ENCODE measurements at regions not wholly inside any gene's neighbourhood (a gene's known extent, or its start where the extent isn't known, plus 50 kb on each side); places are given as distances from the start of the nearest gene placed in this dataset.

DNA sequence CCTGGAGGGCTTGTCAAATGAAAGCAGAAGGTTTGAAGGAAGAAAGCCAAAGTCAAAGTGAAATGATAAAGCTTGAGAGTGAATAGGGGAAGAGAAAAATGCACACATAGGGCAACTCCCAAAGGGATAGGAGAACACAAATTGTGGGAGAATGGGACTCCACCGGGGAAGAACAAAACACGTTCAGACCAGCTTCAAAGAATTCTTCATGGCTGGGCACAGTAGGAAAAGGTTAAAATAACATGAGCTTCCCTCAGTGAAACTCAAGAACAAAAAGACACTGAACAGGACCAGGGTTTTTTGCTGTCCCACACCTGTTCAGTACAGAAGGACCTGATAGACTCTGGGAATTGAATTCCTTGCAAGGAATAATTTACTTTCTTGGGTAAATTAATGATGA lies 123.1 kb upstream of the NCKAP5 start:
- TF ChIP-seq, protein P1, sequence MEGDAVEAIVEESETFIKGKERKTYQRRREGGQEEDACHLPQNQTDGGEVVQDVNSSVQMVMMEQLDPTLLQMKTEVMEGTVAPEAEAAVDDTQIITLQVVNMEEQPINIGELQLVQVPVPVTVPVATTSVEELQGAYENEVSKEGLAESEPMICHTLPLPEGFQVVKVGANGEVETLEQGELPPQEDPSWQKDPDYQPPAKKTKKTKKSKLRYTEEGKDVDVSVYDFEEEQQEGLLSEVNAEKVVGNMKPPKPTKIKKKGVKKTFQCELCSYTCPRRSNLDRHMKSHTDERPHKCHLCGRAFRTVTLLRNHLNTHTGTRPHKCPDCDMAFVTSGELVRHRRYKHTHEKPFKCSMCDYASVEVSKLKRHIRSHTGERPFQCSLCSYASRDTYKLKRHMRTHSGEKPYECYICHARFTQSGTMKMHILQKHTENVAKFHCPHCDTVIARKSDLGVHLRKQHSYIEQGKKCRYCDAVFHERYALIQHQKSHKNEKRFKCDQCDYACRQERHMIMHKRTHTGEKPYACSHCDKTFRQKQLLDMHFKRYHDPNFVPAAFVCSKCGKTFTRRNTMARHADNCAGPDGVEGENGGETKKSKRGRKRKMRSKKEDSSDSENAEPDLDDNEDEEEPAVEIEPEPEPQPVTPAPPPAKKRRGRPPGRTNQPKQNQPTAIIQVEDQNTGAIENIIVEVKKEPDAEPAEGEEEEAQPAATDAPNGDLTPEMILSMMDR (IDR thresholded peaks at IDR 0.05): no peak
- ChIA-PET POLR2A (no interaction called here), CTCF (no interaction called here)
- no peaks in the 10 kb centered on the region for H3K36me3 Mint-ChIP-seq (ENCODE audit: low read depth)
- H3K9me3 Mint-ChIP-seq: no peaks in the 10 kb centered on the region
- no peak for DNase-seq
- ATAC-seq (ENCODE audit: low read depth): no peak
- no peaks in the 10 kb centered on the region for H3K4me1 Mint-ChIP-seq
- H3K27me3 Mint-ChIP-seq: no peaks in the 10 kb centered on the region
- H3K27ac Mint-ChIP-seq: no peak overlapping the region
- no peak overlapping the region for H3K4me3 Mint-ChIP-seq
- intact Hi-C loops (cut with micrococcal nuclease): no loop called here

DNA sequence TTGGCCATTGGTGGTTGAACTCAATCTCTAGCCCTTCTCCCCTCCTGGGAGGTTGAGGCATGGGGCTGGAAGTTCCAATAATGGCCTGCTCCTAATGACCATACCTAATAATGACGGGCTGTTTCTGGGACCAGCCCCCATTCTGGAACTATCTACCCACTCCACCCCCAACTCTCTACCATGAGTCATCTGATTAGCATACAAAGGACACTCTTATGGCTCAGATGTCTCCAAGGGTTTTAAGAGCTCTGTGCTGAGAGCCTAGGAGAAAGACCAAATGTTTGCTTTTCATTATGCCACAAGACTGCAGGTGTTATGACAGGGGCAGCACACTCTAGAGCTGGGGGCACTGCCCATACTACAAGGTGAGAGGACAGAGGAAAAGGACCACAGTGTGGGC lies 137.0 kb upstream of the NCKAP5 start:
- ChIA-PET POLR2A (no interaction called here), CTCF (no interaction called here)
- Mint-ChIP-seq H3K36me3 (ENCODE audit: low read depth) (no peaks in the 10 kb centered on the region), H3K4me3 (no peak overlapping the region), H3K4me1 (no peaks in the 10 kb centered on the region), H3K27me3 (no peaks in the 10 kb centered on the region), H3K9me3 (peaks cover 4% of the 10 kb centered on the region), H3K27ac (no peak overlapping the region)
- no peak for DNase-seq
- intact Hi-C loops (cut with micrococcal nuclease): no loop called here
- no peak for ATAC-seq (ENCODE audit: low read depth)
- TF ChIP-seq, protein P1 (IDR thresholded peaks at IDR 0.05): no peak

DNA sequence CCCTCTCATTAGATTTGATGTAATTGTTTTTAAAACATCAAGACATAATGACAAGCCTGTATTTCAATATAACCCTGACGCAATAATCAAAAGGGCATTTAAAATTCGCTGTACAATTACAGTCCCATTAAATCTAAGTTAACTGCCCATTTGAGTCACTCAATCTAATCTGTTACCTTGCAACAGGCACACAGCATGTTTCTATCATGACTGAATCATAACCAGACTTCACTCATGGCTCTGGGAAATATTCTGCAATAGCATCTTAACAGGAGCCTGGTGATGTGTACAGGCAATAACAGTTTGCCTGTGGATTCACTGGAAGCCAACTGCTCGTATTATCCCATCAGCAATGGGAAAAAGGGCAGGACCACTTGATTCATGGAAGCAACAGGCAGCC lies 142.3 kb upstream of the NCKAP5 start:
- Mint-ChIP-seq H3K4me3 (no peak overlapping the region), H3K27ac (no peak overlapping the region), H3K27me3 (peaks cover 10% of the 10 kb centered on the region), H3K4me1 (no peaks in the 10 kb centered on the region), H3K9me3 (peaks cover 4% of the 10 kb centered on the region), H3K36me3 (ENCODE audit: low read depth) (no peaks in the 10 kb centered on the region)
- CTCF ChIA-PET: no interaction called here
- intact Hi-C loops (cut with micrococcal nuclease): no loop called here
- ATAC-seq (ENCODE audit: low read depth) (no peak), DNase-seq (no peak)
- TF ChIP-seq, protein P1 (IDR thresholded peaks at IDR 0.05): no peak
- POLR2A ChIA-PET: no interaction called here

DNA sequence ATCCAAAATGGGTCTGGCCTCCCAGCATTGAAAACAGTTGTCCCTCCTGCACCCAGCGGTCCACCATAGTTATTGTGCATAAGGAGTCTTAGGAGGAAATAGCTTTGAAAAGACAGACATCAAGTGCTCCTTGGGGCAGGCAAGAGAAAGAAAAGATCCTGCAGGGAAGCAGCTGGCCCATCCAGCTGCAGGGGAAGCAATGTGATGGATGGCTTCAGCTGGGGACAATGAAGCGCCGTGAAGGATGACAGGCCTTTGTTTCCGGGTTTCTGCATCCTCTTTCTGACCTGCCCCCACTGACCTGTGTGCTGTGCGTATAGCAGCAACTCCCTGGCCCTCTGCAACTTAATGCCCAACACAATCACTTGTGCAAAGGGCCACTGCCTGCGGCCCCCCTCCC lies 142.9 kb upstream of the NCKAP5 start:
- TF ChIP-seq, protein P1 (IDR thresholded peaks at IDR 0.05): no peak
- Mint-ChIP-seq H3K27ac (no peak overlapping the region), H3K4me3 (no peak overlapping the region), H3K27me3 (peaks cover 10% of the 10 kb centered on the region), H3K4me1 (no peaks in the 10 kb centered on the region), H3K36me3 (ENCODE audit: low read depth) (no peaks in the 10 kb centered on the region), H3K9me3 (peaks cover 4% of the 10 kb centered on the region)
- ChIA-PET POLR2A (no interaction called here), CTCF (no interaction called here)
- no peak for DNase-seq
- intact Hi-C loops (cut with micrococcal nuclease): no loop called here
- ATAC-seq (ENCODE audit: low read depth): no peak

DNA sequence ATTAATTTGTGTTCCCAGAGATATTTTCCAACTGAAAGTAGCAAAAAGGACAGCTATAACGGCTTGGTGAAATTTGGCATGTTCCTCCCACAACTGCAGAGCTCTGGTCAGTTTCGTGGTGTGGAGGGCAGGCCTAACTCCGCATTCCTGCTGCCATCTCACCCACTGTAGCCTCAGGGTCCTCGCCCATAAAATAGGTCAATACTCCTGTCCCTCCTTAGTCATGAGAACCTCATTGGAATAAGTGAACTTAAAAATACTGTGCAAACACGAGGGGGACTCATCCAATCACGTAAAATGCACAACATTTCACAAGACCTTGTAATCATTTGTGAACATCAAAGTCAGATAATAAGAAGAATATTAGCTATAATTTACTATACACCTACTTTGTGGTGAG lies 143.5 kb upstream of the NCKAP5 start:
- peaks cover 10% of the 10 kb centered on the region for H3K27me3 Mint-ChIP-seq
- no peak overlapping the region for H3K4me3 Mint-ChIP-seq
- peaks cover 4% of the 10 kb centered on the region for H3K9me3 Mint-ChIP-seq
- ATAC-seq (ENCODE audit: low read depth) (no peak), DNase-seq (no peak)
- intact Hi-C loops (cut with micrococcal nuclease): no loop called here
- CTCF ChIA-PET: no interaction called here
- POLR2A ChIA-PET: no interaction called here
- H3K27ac Mint-ChIP-seq: no peak overlapping the region
- H3K4me1 Mint-ChIP-seq: no peaks in the 10 kb centered on the region
- H3K36me3 Mint-ChIP-seq (ENCODE audit: low read depth): no peaks in the 10 kb centered on the region
- TF ChIP-seq, protein P1 (IDR thresholded peaks at IDR 0.05): no peak

Data from activated B cell treated with CpG ODN at 0.5 μM for 24 hours (primary cell).